SW480 (cell line): ENCODE measurements at regions not wholly inside any gene's neighbourhood (a gene's known extent, or its start where the extent isn't known, plus 50 kb on each side); places are given as distances from the start of the nearest gene placed in this dataset.

ENCODE experiments used
- DNase-seq: peaks from one replicate; pipeline ENCODE4 v3.0.0-alpha.2; 2016; ENCODE audit warnings: low spot score

GRCh38 chr17:11081342-11081741 is 159.7 kb upstream of the SHISA6 start:
- no peak for DNase-seq

GRCh38 chr17:11077673-11078072 is 163.3 kb upstream of the SHISA6 start:
- no peak for DNase-seq

- DNase-seq = no peak
These were observed 166.6 kb upstream of the SHISA6 start for GRCh38 chr17:11074451-11074850.

GRCh38 chr17:11056926-11057325 is 184.1 kb upstream of the SHISA6 start:
- no peak for DNase-seq

- no peak for DNase-seq
These were observed 187.2 kb upstream of the SHISA6 start for GRCh38 chr17:11053846-11054245.

- no peak for DNase-seq
These were observed 191.5 kb upstream of the SHISA6 start for GRCh38 chr17:11049539-11049938.

- DNase-seq = no peak
These were observed 193.8 kb upstream of the SHISA6 start for GRCh38 chr17:11047228-11047627.

- DNase-seq = no peak
These were observed 201.5 kb upstream of the PIRT start for GRCh38 chr17:11039342-11039741.

GRCh38 chr17:11035681-11036080 is 197.8 kb upstream of the PIRT start:
- DNase-seq = no peak

GRCh38 chr17:11031787-11032186 is 193.9 kb upstream of the PIRT start:
- no peak for DNase-seq

- DNase-seq = no peak
These were observed 191.9 kb upstream of the PIRT start for GRCh38 chr17:11029791-11030190.

GRCh38 chr17:11028349-11028748 is 190.5 kb upstream of the PIRT start:
- no peak for DNase-seq

- DNase-seq = no peak
These were observed 189.0 kb upstream of the PIRT start for GRCh38 chr17:11026903-11027302.

- no peak for DNase-seq
These were observed 186.0 kb upstream of the PIRT start for GRCh38 chr17:11023639-11024479.

GRCh38 chr17:11006530-11006929 is 168.6 kb upstream of the PIRT start:
- DNase-seq = no peak

- no peak for DNase-seq
These were observed 168.1 kb upstream of the PIRT start for GRCh38 chr17:11005940-11006339.

- DNase-seq = no peak
These were observed 164.5 kb upstream of the PIRT start for GRCh38 chr17:11002417-11002816.

- no peak for DNase-seq
These were observed 163.8 kb upstream of the PIRT start for GRCh38 chr17:11001651-11002050.

GRCh38 chr17:10999484-10999883 is 161.6 kb upstream of the PIRT start:
- DNase-seq = no peak

- no peak for DNase-seq
These were observed 155.2 kb upstream of the PIRT start for GRCh38 chr17:10993126-10993525.

GRCh38 chr17:10992106-10992880 is 154.4 kb upstream of the PIRT start:
- no peak for DNase-seq

- no peak for DNase-seq
These were observed 149.9 kb upstream of the PIRT start for GRCh38 chr17:10987786-10988185.

- no peak for DNase-seq
These were observed 146.3 kb upstream of the PIRT start for GRCh38 chr17:10984220-10984619.
